GM23248 (cell line): ENCODE measurements at regions not wholly inside any gene's neighbourhood (a gene's known extent, or its start where the extent isn't known, plus 50 kb on each side); places are given as distances from the start of the nearest gene placed in this dataset.

ENCODE experiments used
- EZH2 ChIP-seq: fragments of 200-600 bp; sonication (generic); IDR thresholded peaks from 2 replicates; pipeline ENCODE4 v1.6.1; 2018; ENCODE audit warnings: antibody characterized with exemption, mild to moderate bottlenecking; ENCODE audit not compliant: insufficient read depth, poor library complexity, severe bottlenecking
- EZH2phosphoT487 ChIP-seq: fragments of 200-600 bp; sonication (generic); IDR thresholded peaks from 2 replicates; pipeline ENCODE4 v1.6.1; 2018; ENCODE audit warnings: antibody characterized with exemption, moderate library complexity, mild to moderate bottlenecking, low read depth; ENCODE audit not compliant: insufficient read depth

DNA sequence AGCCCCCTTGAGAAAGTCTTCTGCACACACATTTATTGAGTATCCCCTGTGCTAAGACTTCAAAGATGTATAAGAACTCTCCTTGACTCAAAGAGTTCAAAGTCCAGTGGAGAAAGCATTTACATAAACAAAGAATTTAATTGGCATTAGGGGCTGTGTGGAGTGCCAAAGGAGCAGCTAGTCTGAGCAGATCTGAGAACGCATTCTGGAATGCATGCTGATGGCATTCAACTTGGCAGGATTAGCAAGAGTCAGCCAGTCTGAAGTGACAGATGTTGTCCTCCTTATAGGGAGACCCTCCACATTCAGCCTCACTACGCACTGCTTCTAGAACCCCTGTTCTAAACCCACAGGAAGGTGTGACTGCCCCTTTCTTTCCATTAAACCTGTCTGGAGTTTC is 191.5 kb downstream of the RAD51AP2 start:
- TF ChIP-seq EZH2 (no peak), EZH2phosphoT487 (no peak)
